GM12878 (cell line): ENCODE measurements at regions not wholly inside any gene's neighbourhood (a gene's known extent, or its start where the extent isn't known, plus 50 kb on each side); places are given as distances from the start of the nearest gene placed in this dataset.
A peak's percentile ranks its signal among the peaks of the same experiment; 100 is the strongest.

Experiments
- ATAC-seq: fragments of 200-7000 bp; cut with Tn5 transposase; 3 replicates; pipeline ENCODE4 v1.9.1; 2020; ENCODE audit warnings: mild to moderate bottlenecking, moderate library complexity
- BruUV-seq: library from RNA; stranded (reverse); fragments of 400-500 nt; replicated peaks from 2 replicates; lab custom pipeline; 2021; lab: Mats Ljungman, UMichigan
- CTCF ChIA-PET: fragments of 300-600 bp; sonication (Branson Sonifier 250); formaldehyde crosslinking; extraction: SDS; loops from one replicate; lab custom pipeline; 2021; ENCODE audit warnings: inconsistent platforms; lab: Yijun Ruan, JAX
- POLR2A ChIA-PET: fragments of 350-600 bp; formaldehyde crosslinking; extraction: SDS; loops from one replicate; lab custom pipeline; 2021; ENCODE audit warnings: inconsistent platforms; lab: Charles Lee
- RAD21 ChIA-PET: fragments of 300-600 bp; sonication (Branson Sonifier 250); formaldehyde crosslinking; loops from one replicate; lab custom pipeline; 2023; ENCODE audit warnings: antibody characterized with exemption; ENCODE audit not compliant: unreplicated experiment; lab: Charles Lee
- SMC1A ChIA-PET: fragments of 300-600 bp; sonication (Branson Sonifier 250); formaldehyde crosslinking; loops from one replicate; lab custom pipeline; 2023; ENCODE audit not compliant: unreplicated experiment, uncharacterized antibody; lab: Charles Lee
- DNase-seq: peaks from one replicate; pipeline ENCODE4 v3.0.0-alpha.2; 2011; ENCODE audit warnings: low read depth, low spot score
- FAIRE-seq: peaks from 3 replicates; lab custom pipeline; 2011; peaks lifted over from hg19 to GRCh38; lab: Jason Lieb, UNC
- H2AFZ ChIP-seq: 2 replicates; pipeline ENCODE4 v1.6.0; 2011; ENCODE audit warnings: low read depth, low read length, control low read depth; ENCODE audit not compliant: control insufficient read depth
- H3K27ac ChIP-seq: 2 replicates; pipeline ENCODE4 v1.5.1; 2011; ENCODE audit warnings: control low read depth; ENCODE audit not compliant: control insufficient read depth, insufficient read depth
- H3K27me3 ChIP-seq, 2 experiments: replicated peaks in 1 of 2; 2 replicates each; pipeline versions ENCODE4 v1.6.0 to v1.6.1; 2011; ENCODE audit warnings: low read length in 1 of 2; ENCODE audit not compliant: control insufficient read depth in 2 of 2, insufficient read depth in 2 of 2
- H3K36me3 ChIP-seq, 2 experiments: 2 replicates each; pipeline ENCODE4 v1.5.1; 2011; ENCODE audit warnings: low read length in 1 of 2; ENCODE audit not compliant: control insufficient read depth in 2 of 2, insufficient read depth in 2 of 2
- H3K4me1 ChIP-seq: 2 replicates; pipeline ENCODE4 v1.6.1; 2011; ENCODE audit warnings: mild to moderate bottlenecking, low read length, moderate library complexity, mixed read lengths; ENCODE audit not compliant: control insufficient read depth, insufficient read depth
- H3K4me2 ChIP-seq: 2 replicates; pipeline ENCODE4 v1.6.0; 2011; ENCODE audit warnings: control low read depth; ENCODE audit not compliant: control insufficient read depth, insufficient read depth
- H3K4me3 ChIP-seq: fragments of 200-600 bp; sonication (generic); 2 replicates; pipeline ENCODE4 v1.5.1; 2016
- H3K79me2 ChIP-seq: 2 replicates; pipeline ENCODE4 v1.6.0; 2011; ENCODE audit warnings: low read length; ENCODE audit not compliant: control insufficient read depth, insufficient read depth
- H3K9ac ChIP-seq: 2 replicates; pipeline ENCODE4 v1.8.0; 2011; ENCODE audit warnings: low read length, control low read depth, mixed read lengths; ENCODE audit not compliant: control insufficient read depth, insufficient read depth
- H3K9me3 ChIP-seq: replicated peaks from 3 replicates; pipeline ENCODE4 v1.5.1; 2011; ENCODE audit warnings: mild to moderate bottlenecking, low read length; ENCODE audit not compliant: control insufficient read depth, insufficient read depth
- H4K20me1 ChIP-seq: 2 replicates; pipeline ENCODE4 v1.6.0; 2011; ENCODE audit not compliant: control insufficient read depth, insufficient read depth
- BHLHE40 ChIP-seq, 2 experiments: fragments of 450-650 bp in 1 of 2; IDR thresholded peaks; 2 replicates each; pipeline ENCODE4 v1.6.1; 2011 to 2017; ENCODE audit warnings: low read depth in 2 of 2, borderline replicate concordance in 1 of 2, improper control_type of control experiment in 1 of 2, low read length in 1 of 2, mild to moderate bottlenecking in 1 of 2
- CTCF ChIP-seq, 3 experiments: IDR thresholded peaks in 2 of 3; conservative IDR thresholded peaks in 1 of 3; 2 replicates each; pipeline ENCODE4 v1.5.1; 2011; ENCODE audit warnings: low read depth in 3 of 3, low read length in 3 of 3, mild to moderate bottlenecking in 3 of 3, control low read depth in 2 of 3, moderate library complexity in 2 of 3, inconsistent platforms in 1 of 3, mixed read lengths in 1 of 3; ENCODE audit not compliant: control insufficient read depth in 2 of 3, insufficient read depth in 1 of 3; ENCODE audit errors: extremely low read depth in 1 of 3
- FOXM1 ChIP-seq: IDR thresholded peaks from 2 replicates; pipeline ENCODE4 v1.6.1; 2012; ENCODE audit warnings: low read depth, mild to moderate bottlenecking, inconsistent platforms, low read length, moderate library complexity
- NKRF ChIP-seq: fragments of 450-650 bp; conservative IDR thresholded peaks from 2 replicates; pipeline ENCODE4 v1.6.1; 2017; ENCODE audit warnings: mild to moderate bottlenecking, moderate library complexity
- POU2F2 ChIP-seq: IDR thresholded peaks from 3 replicates; pipeline ENCODE4 v1.6.1; 2011; ENCODE audit warnings: low read depth, mild to moderate bottlenecking, low read length, borderline replicate concordance
- RAD21 ChIP-seq: IDR thresholded peaks from 2 replicates; pipeline ENCODE4 v1.6.1; 2011; ENCODE audit warnings: mild to moderate bottlenecking, low read depth, low read length, moderate library complexity; ENCODE audit not compliant: insufficient read depth
- SMC3 ChIP-seq: IDR thresholded peaks from 2 replicates; pipeline ENCODE4 v1.6.1; 2011; ENCODE audit warnings: low read length, improper control_type of control experiment, borderline replicate concordance
- SPI1 ChIP-seq: IDR thresholded peaks from 2 replicates; pipeline ENCODE4 v1.6.1; 2011; ENCODE audit warnings: low read depth, mild to moderate bottlenecking, low read length, moderate library complexity, borderline replicate concordance; ENCODE audit not compliant: insufficient read depth
- YY1 ChIP-seq: IDR thresholded peaks from 2 replicates; pipeline ENCODE4 v1.6.1; 2011; ENCODE audit warnings: low read depth, mild to moderate bottlenecking, low read length
- ZBED1 ChIP-seq: IDR thresholded peaks from 2 replicates; pipeline ENCODE4 v1.6.1; 2016; ENCODE audit warnings: borderline replicate concordance
- ZNF24 ChIP-seq: fragments of 450-650 bp; IDR thresholded peaks from 2 replicates; pipeline ENCODE4 v1.6.1; 2017; ENCODE audit warnings: antibody characterized with exemption, mild to moderate bottlenecking
- ZNF687 ChIP-seq: fragments of 450-650 bp; IDR thresholded peaks from 2 replicates; pipeline ENCODE4 v1.6.1; 2017; ENCODE audit warnings: mild to moderate bottlenecking, moderate library complexity
- WGBS: methylation state at CpG from one replicate; pipeline ENCODE4 v1.1.6; 2016; ENCODE audit warnings: low lambda C conversion rate; ENCODE audit not compliant: insufficient replicate concordance, insufficient coverage; ENCODE audit errors: missing lambda C conversion rate; 5-methylcytosine and 5-hydroxymethylcytosine counted together
- in situ Hi-C: fragments of 300-500 bp; cut with MboI; formaldehyde crosslinking; loops from 9 replicates; pipeline ENCODE4 v1.14.3; 2018; ENCODE audit warnings: mixed read lengths
- intact Hi-C: fragments of 100-400 bp; cut with micrococcal nuclease; formaldehyde crosslinking; loops from one replicate; pipeline ENCODE4 v1.14.2; 2022; ENCODE audit not compliant: unreplicated experiment

- no peak for TF ChIP-seq ZNF687
- TF ChIP-seq, all 136 proteins: peak for 0
Observed at GRCh38 chr9:1599961-1600360, 415.2 kb upstream of the SMARCA2 start (continued).

- no peak overlapping the region for H3K4me2 ChIP-seq
- ChIA-PET POLR2A (no interaction called here), CTCF (interaction anchor here (0.6 to 13.3 kb wide), 20 partner anchors 11 to 595 kb away, joined by 3 to 247 read pairs (median 4); no protein-coding TSS in a partner anchor), RAD21 (interaction anchor here (0.7 to 9.7 kb wide), 11 partner anchors 25 to 595 kb away, joined by 3 to 190 read pairs (median 4); no protein-coding TSS in a partner anchor), SMC1A (interaction anchor here (0.8 to 14.0 kb wide), 20 partner anchors 12 to 601 kb away, joined by 3 to 275 read pairs (median 4); no protein-coding TSS in a partner anchor)
- no peaks in the 10 kb centered on the region for H3K27me3 ChIP-seq
- FAIRE-seq, result peak; percentile 59
- H3K4me1 ChIP-seq, result no peaks in the 10 kb centered on the region
- H3K79me2 ChIP-seq, result no peaks in the 10 kb centered on the region
- peak; percentile 11 for DNase-seq
- intact Hi-C loops (loop anchor here (1.0 to 5.0 kb wide), 5 partner anchors 145 to 588 kb away; no protein-coding TSS in a partner anchor), in situ Hi-C loops (loop anchor here (5.0 to 10.0 kb wide), 2 partner anchors 143 to 590 kb away; no protein-coding TSS in a partner anchor)
- ATAC-seq, result peak; percentile 98
- 35% methylated on average over 5 of the region's 5 CpGs for WGBS
- no peaks in the 10 kb centered on the region for H3K36me3 ChIP-seq
- no peak overlapping the region for H2AFZ ChIP-seq
- TF ChIP-seq RAD21, result peak; percentile 99
- TF ChIP-seq ZBED1, result no peak
- peak; percentile 86 for TF ChIP-seq SMC3
- TF ChIP-seq CTCF (IDR thresholded peaks at IDR 0.05 in 2 of 3, conservative IDR thresholded peaks at IDR 0.05 in 1 of 3; ENCODE audit: control insufficient read depth in 2 of 3, extremely low read depth in 1 of 3, insufficient read depth in 1 of 3, low read depth in 3 of 3, low read length in 3 of 3), result peak; percentile 69 to 73 (median 71)
- peak; percentile 46; the same call in 1 of the 2 replicates for TF ChIP-seq FOXM1
- TF ChIP-seq SPI1, result no peak
- TF ChIP-seq POU2F2, result no peak
- no peak for TF ChIP-seq BHLHE40 (IDR thresholded peaks at IDR 0.05; ENCODE audit: borderline replicate concordance in 1 of 2, low read depth in 2 of 2, low read length in 1 of 2)
- TF ChIP-seq ZNF24, result peak; percentile 63; the same call in 1 of the 2 replicates
- TF ChIP-seq NKRF, result no peak
- no peak for TF ChIP-seq YY1
- no peak overlapping the region for H3K27ac ChIP-seq
- no peak overlapping the region for H3K9ac ChIP-seq
- H3K4me3 ChIP-seq, result no peak overlapping the region
- H4K20me1 ChIP-seq, result no peaks in the 10 kb centered on the region
- H3K9me3 ChIP-seq, result no peaks in the 10 kb centered on the region
- no TSS peak for BruUV-seq
Observed at GRCh38 chr9:1604942-1605560, 410.1 kb upstream of the SMARCA2 start.
